OCI-LY1 (cell line): ENCODE measurements at regions not wholly inside any gene's neighbourhood (a gene's known extent, or its start where the extent isn't known, plus 50 kb on each side); places are given as distances from the start of the nearest gene placed in this dataset.

Experiments used
- H2AFZ ChIP-seq: fragments of 200-600 bp; sonication (generic), shearing (Covaris generic); 2 replicates; pipeline ENCODE4 v1.6.0; 2014; ENCODE audit warnings: antibody characterized with exemption, mild to moderate bottlenecking, low read length
- H3F3A ChIP-seq: fragments of 200-600 bp; sonication (generic), shearing (Covaris generic); 2 replicates; pipeline ENCODE4 v1.6.0; 2014; ENCODE audit warnings: mild to moderate bottlenecking, antibody characterized with exemption, low read length, moderate library complexity; ENCODE audit not compliant: insufficient read depth
- H3K27ac ChIP-seq: fragments of 200-600 bp; sonication (generic); 2 replicates; pipeline ENCODE4 v1.5.1; 2014; ENCODE audit warnings: low read length, mixed run types, mild to moderate bottlenecking, low read depth; ENCODE audit not compliant: poor library complexity, severe bottlenecking
- H3K27me3 ChIP-seq: fragments of 200-600 bp; sonication (generic); 2 replicates; pipeline ENCODE4 v1.6.0; 2014; ENCODE audit warnings: antibody characterized with exemption, mild to moderate bottlenecking, low read length, moderate library complexity; ENCODE audit not compliant: insufficient read depth
- H3K36me3 ChIP-seq: fragments of 200-600 bp; sonication (generic); 2 replicates; pipeline ENCODE4 v1.6.1; 2014; ENCODE audit warnings: mild to moderate bottlenecking, antibody characterized with exemption, low read length, moderate library complexity, mixed read lengths; ENCODE audit not compliant: insufficient read depth
- H3K4me1 ChIP-seq: fragments of 200-600 bp; sonication (generic); 2 replicates; pipeline ENCODE4 v1.5.1; 2014; ENCODE audit warnings: mild to moderate bottlenecking, low read length, moderate library complexity; ENCODE audit not compliant: insufficient read depth, severe bottlenecking
- H3K4me2 ChIP-seq: fragments of 200-600 bp; sonication (generic), shearing (Covaris generic); 2 replicates; pipeline ENCODE4 v1.6.1; 2014; ENCODE audit warnings: low read length
- H3K4me3 ChIP-seq: fragments of 200-600 bp; sonication (generic); 2 replicates; pipeline ENCODE4 v1.5.1; 2014; ENCODE audit warnings: low read length, low read depth, mild to moderate bottlenecking, mixed read lengths; ENCODE audit not compliant: poor library complexity, severe bottlenecking
- H3K79me2 ChIP-seq: fragments of 200-600 bp; shearing (Covaris generic); 2 replicates; pipeline ENCODE4 v1.6.1; 2016; ENCODE audit warnings: mixed run types, low read length, mixed read lengths; ENCODE audit not compliant: insufficient read depth
- H3K9ac ChIP-seq: fragments of 200-600 bp; sonication (generic), shearing (Covaris generic); 2 replicates; pipeline ENCODE4 v1.6.1; 2014; ENCODE audit warnings: mild to moderate bottlenecking, low read length, mixed read lengths
- H3K9me2 ChIP-seq: fragments of 200-600 bp; sonication (generic), shearing (Covaris generic); 2 replicates; pipeline ENCODE4 v1.6.1; 2014; ENCODE audit warnings: low read depth, mild to moderate bottlenecking, low read length, mixed read lengths
- H3K9me3 ChIP-seq: fragments of 200-600 bp; shearing (Covaris generic); 2 replicates; pipeline ENCODE4 v1.6.1; 2014; ENCODE audit warnings: low read length, mixed read lengths
- H4K20me1 ChIP-seq: fragments of 200-600 bp; sonication (generic), shearing (Covaris generic); 2 replicates; pipeline ENCODE4 v1.6.0; 2016; ENCODE audit warnings: mild to moderate bottlenecking, low read length; ENCODE audit not compliant: insufficient read depth
- CTCF ChIP-seq: fragments of 200-600 bp; sonication (generic), shearing (Covaris generic); IDR thresholded peaks from 2 replicates; pipeline ENCODE4 v1.5.1; 2017; ENCODE audit warnings: mild to moderate bottlenecking, antibody characterized with exemption, low read length, moderate library complexity, mixed read lengths
- EZH2 ChIP-seq: fragments of 200-600 bp; sonication (generic), shearing (Covaris generic); IDR thresholded peaks from 2 replicates; pipeline ENCODE4 v1.8.0; 2017; ENCODE audit warnings: borderline replicate concordance, mixed run types, mild to moderate bottlenecking, antibody characterized with exemption, low read length, moderate library complexity, mixed read lengths

GRCh38 chr3:194817592-194817930 lies 131.9 kb downstream of the FAM43A start:
- Histone ChIP-seq H3K9me2 (no peaks in the 10 kb centered on the region), H3F3A (no peaks in the 10 kb centered on the region), H3K79me2 (no peaks in the 10 kb centered on the region), H2AFZ (no peak overlapping the region), H3K27ac (no peak overlapping the region), H3K36me3 (no peaks in the 10 kb centered on the region), H3K4me1 (no peaks in the 10 kb centered on the region), H3K9ac (no peak overlapping the region), H3K4me2 (no peak overlapping the region), H3K27me3 (no peaks in the 10 kb centered on the region), H3K9me3 (no peaks in the 10 kb centered on the region), H4K20me1 (no peaks in the 10 kb centered on the region), H3K4me3 (no peak overlapping the region)
- TF ChIP-seq EZH2 (no peak), CTCF (no peak)

DNA sequence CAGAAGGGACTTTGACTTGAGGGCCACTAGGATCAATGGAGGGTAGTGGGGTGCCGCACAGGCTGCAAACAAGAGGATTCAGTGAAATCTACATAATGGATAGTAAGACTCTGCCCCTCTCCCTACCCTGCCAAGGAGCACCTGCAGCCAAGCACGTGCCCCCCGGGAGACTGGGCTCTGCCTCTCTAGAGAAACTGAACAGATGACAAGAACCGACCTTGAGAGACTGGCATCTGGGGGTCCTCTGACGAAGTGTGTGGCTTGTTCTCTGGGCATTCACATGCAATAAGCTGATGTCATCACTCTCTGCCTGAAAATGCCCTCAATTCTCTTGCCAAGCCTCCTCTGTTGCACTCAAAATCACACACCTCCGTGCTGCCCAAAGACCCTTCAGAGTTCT lies 132.3 kb downstream of the FAM43A start:
- Histone ChIP-seq H3K36me3 (no peaks in the 10 kb centered on the region), H2AFZ (no peak overlapping the region), H3K9me2 (no peaks in the 10 kb centered on the region), H3K27ac (no peak overlapping the region), H3K4me2 (no peak overlapping the region), H3K4me3 (no peak overlapping the region), H3F3A (no peaks in the 10 kb centered on the region), H4K20me1 (no peaks in the 10 kb centered on the region), H3K4me1 (no peaks in the 10 kb centered on the region), H3K9ac (no peak overlapping the region), H3K9me3 (no peaks in the 10 kb centered on the region), H3K79me2 (no peaks in the 10 kb centered on the region), H3K27me3 (no peaks in the 10 kb centered on the region)
- TF ChIP-seq CTCF (no peak), EZH2 (no peak)

GRCh38 chr3:194824100-194824499 lies 138.4 kb downstream of the FAM43A start:
- no peaks in the 10 kb centered on the region for H3K36me3 ChIP-seq
- H3K4me1 ChIP-seq, result no peaks in the 10 kb centered on the region
- 0 out of 2 replicates have a peak, but pooled peaks cover 7% of the 10 kb centered on the region for H3K27me3 ChIP-seq
- H3K4me3 ChIP-seq, result no peak overlapping the region
- H3F3A ChIP-seq, result no peaks in the 10 kb centered on the region
- H4K20me1 ChIP-seq, result no peaks in the 10 kb centered on the region
- no peak overlapping the region for H3K27ac ChIP-seq
- H3K9me2 ChIP-seq, result no peaks in the 10 kb centered on the region
- no peaks in the 10 kb centered on the region for H3K9me3 ChIP-seq
- no peak for TF ChIP-seq CTCF
- TF ChIP-seq EZH2, result no peak
- no peaks in the 10 kb centered on the region for H3K79me2 ChIP-seq
- H2AFZ ChIP-seq, result no peak overlapping the region
- no peak overlapping the region for H3K9ac ChIP-seq
- H3K4me2 ChIP-seq, result no peak overlapping the region
